Endothelial cell (in vitro differentiated cells): ENCODE measurements at regions not wholly inside any gene's neighbourhood (a gene's known extent, or its start where the extent isn't known, plus 50 kb on each side); places are given as distances from the start of the nearest gene placed in this dataset.

Experiments
- DNase-seq: peaks from one replicate; pipeline ENCODE4 v3.0.0; 2021; ENCODE audit warnings: low spot score
- H3K27ac Mint-ChIP-seq: one replicate; pipeline ENCODE4 v1.8.0; 2021; ENCODE audit warnings: mixed read lengths, inconsistent platforms; ENCODE audit not compliant: unreplicated experiment
- H3K27me3 Mint-ChIP-seq: one replicate; pipeline ENCODE4 v1.8.0; 2021; ENCODE audit warnings: mild to moderate bottlenecking, moderate library complexity, mixed read lengths, inconsistent platforms; ENCODE audit not compliant: unreplicated experiment
- H3K36me3 Mint-ChIP-seq: one replicate; pipeline ENCODE4 v1.8.0; 2021; ENCODE audit warnings: mild to moderate bottlenecking, low read depth, mixed read lengths, inconsistent platforms; ENCODE audit not compliant: unreplicated experiment
- H3K4me1 Mint-ChIP-seq: one replicate; pipeline ENCODE4 v1.8.0; 2021; ENCODE audit warnings: mild to moderate bottlenecking, mixed read lengths, inconsistent platforms; ENCODE audit not compliant: unreplicated experiment
- H3K4me3 Mint-ChIP-seq: one replicate; pipeline ENCODE4 v1.8.0; 2021; ENCODE audit warnings: mild to moderate bottlenecking, mixed read lengths, inconsistent platforms; ENCODE audit not compliant: unreplicated experiment
- H3K9me3 Mint-ChIP-seq: one replicate; pipeline ENCODE4 v1.8.0; 2021; ENCODE audit warnings: mixed read lengths, inconsistent platforms; ENCODE audit not compliant: unreplicated experiment
- TF ChIP-seq, protein P1 (sequence below): fragments of 200-600 bp; sonication (generic); IDR thresholded peaks from one replicate; pipeline ENCODE4 v1.5.0; 2021; ENCODE audit warnings: antibody characterized with exemption; ENCODE audit not compliant: unreplicated experiment

DNA sequence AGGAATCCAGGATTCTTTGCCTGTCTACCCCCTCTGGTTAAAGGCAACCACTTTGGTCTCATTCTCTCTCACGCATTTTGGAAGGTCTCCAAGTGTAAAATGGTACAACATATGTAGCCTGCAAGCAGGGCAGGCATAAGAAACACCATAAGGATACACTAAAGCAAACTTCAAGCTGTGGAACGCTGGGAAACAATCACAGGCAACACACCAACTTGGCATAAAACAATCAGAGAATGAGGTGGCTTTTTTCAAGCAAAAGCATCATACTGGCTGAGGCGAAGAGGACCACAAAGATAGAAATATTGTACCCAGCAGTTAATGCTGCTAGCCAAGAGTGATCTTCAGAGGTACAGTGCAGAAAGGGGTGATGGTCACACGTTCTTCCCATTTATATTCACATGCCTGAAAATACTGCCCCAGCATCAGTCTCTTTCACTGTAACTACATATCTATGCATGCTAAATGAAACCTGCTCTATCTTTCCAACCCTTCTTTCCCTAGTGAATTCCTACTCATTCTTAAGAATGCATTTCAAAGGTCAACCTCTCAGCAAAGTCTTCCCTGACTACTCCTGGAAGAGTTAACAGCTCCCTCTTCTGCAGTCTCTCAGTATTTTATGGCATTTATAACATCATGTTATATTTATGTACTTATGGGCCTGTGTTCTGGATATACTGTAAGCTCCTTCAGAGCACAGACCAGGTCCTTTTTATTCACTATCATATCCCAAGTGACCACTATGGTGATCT is 71.9 kb upstream of the GALNT5 start:
- TF ChIP-seq, protein P1, sequence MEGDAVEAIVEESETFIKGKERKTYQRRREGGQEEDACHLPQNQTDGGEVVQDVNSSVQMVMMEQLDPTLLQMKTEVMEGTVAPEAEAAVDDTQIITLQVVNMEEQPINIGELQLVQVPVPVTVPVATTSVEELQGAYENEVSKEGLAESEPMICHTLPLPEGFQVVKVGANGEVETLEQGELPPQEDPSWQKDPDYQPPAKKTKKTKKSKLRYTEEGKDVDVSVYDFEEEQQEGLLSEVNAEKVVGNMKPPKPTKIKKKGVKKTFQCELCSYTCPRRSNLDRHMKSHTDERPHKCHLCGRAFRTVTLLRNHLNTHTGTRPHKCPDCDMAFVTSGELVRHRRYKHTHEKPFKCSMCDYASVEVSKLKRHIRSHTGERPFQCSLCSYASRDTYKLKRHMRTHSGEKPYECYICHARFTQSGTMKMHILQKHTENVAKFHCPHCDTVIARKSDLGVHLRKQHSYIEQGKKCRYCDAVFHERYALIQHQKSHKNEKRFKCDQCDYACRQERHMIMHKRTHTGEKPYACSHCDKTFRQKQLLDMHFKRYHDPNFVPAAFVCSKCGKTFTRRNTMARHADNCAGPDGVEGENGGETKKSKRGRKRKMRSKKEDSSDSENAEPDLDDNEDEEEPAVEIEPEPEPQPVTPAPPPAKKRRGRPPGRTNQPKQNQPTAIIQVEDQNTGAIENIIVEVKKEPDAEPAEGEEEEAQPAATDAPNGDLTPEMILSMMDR, result no peak
- Mint-ChIP-seq H3K27me3 (peaks cover 3% of the 10 kb centered on the region), H3K4me1 (no peaks in the 10 kb centered on the region), H3K9me3 (no peaks in the 10 kb centered on the region), H3K4me3 (no peak overlapping the region), H3K27ac (no peak overlapping the region), H3K36me3 (no peaks in the 10 kb centered on the region)
- no peak for DNase-seq

DNA sequence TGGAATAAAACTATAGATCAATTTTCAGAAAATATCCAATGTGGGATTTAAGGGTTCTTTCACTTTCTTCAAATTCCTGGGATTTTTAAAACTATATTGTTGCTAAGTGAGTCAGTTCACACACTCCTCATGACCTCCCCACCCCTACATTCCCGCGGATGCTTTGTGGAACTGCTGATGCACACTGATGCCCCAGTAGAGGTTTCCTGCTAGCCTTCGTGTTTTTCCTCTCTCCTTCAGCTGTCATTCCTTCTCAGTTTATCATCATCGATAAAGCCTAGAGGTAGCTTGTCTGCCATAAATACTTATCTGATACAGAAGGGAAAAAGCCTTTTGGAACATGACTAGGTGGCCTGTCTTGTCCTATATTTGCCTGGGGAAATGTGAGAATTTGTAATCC is 67.4 kb upstream of the GALNT5 start:
- TF ChIP-seq, protein P1, result no peak
- Mint-ChIP-seq H3K27me3 (peaks cover 3% of the 10 kb centered on the region), H3K4me3 (no peak overlapping the region), H3K4me1 (no peaks in the 10 kb centered on the region), H3K36me3 (no peaks in the 10 kb centered on the region), H3K27ac (no peak overlapping the region), H3K9me3 (no peaks in the 10 kb centered on the region)
- no peak for DNase-seq

DNA sequence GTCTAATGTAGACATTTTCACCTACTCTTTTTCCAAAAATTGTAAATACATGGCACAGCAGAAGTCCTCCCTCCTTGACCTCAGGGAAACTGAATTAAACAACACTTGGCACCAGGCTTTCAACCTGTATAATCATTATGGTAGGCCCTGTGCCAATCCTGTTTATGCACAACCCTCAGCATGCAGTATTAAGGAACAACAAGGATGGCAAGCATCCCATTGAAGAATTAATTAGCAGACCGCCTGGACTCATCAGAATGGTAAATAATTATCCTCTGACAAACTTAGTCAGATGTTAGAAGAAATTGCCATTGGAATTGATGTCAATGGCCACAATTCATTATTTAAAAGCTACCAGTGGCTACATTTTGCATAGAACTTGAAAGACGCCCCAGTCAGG is 66.3 kb upstream of the GALNT5 start:
- TF ChIP-seq, protein P1, result no peak
- Mint-ChIP-seq H3K4me3 (no peak overlapping the region), H3K9me3 (no peaks in the 10 kb centered on the region), H3K36me3 (no peaks in the 10 kb centered on the region), H3K27me3 (peaks cover 3% of the 10 kb centered on the region), H3K27ac (no peak overlapping the region), H3K4me1 (no peaks in the 10 kb centered on the region)
- DNase-seq, result no peak

DNA sequence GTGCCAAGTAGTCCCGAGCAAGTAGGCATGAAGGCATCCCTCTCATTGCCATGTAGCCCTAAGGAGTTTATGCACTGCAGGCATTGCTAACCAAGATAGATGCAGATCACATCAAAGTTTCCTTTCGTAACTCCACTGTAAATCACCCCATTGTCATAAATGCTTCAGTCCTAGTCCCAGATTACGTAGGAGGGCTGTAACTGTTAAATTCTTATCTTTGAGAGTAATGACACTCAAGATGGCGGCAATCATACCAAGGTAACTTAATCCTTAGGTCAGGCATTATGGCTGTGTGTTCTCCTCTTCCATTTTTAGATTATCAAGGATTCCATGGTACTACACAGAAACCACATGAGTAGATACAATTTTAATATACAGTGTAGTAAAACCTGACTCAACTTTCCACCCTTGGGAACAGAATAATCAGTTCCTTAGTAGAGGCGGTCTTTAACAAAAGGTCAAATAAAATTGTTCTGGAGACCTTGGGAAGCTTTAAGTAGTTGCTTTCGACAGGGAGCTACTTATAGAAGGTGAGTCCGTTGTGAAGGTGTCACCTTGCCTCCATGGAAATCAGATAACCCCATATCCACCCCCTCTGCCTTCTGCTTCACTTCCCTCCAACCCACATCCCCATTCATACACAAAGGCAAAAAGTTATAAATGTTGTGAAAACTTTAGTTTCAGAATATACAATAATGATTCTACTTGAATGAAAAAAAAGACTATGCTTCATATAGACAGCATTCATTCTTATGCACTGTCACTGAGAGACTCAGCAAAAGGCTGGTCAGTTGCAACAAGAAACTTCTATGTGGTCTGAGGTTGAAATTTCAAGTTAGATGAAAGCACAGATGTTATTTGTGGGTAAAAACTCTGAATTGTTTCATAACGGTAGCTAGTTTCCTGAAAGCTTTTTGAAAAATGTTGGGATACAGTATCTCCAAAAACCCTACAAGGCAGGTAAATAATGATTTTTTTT is 64.8 kb upstream of the GALNT5 start:
- no peaks in the 10 kb centered on the region for H3K36me3 Mint-ChIP-seq
- H3K4me1 Mint-ChIP-seq, result no peaks in the 10 kb centered on the region
- no peaks in the 10 kb centered on the region for H3K9me3 Mint-ChIP-seq
- TF ChIP-seq, protein P1, result no peak
- no peak overlapping the region for H3K27ac Mint-ChIP-seq
- H3K27me3 Mint-ChIP-seq, result no peaks in the 10 kb centered on the region
- no peak overlapping the region for H3K4me3 Mint-ChIP-seq
- DNase-seq, result no peak

DNA sequence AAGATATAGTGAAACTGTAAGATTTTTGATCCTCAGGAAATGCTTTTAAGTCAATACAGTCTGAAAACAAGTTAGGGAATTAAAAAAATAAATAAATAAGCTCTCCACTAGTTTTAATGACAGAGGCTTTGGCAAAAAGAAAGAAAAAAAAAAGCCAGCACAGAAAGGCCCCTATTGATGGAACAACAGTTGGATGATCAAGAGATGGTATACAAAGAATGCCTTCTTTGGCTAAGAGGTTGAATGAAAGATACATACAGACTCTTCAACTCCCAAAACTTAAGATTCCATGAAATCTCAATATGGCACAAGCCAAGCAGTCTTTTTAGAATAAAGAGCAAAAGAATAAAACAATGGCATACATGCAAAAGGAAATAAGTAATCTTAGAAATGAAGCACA is 64.0 kb upstream of the GALNT5 start:
- no peaks in the 10 kb centered on the region for H3K9me3 Mint-ChIP-seq
- H3K27ac Mint-ChIP-seq, result no peak overlapping the region
- no peaks in the 10 kb centered on the region for H3K27me3 Mint-ChIP-seq
- no peaks in the 10 kb centered on the region for H3K36me3 Mint-ChIP-seq
- TF ChIP-seq, protein P1, result no peak
- no peak overlapping the region for H3K4me3 Mint-ChIP-seq
- H3K4me1 Mint-ChIP-seq, result peaks cover 2% of the 10 kb centered on the region
- no peak for DNase-seq
